HG02763 (cell line): ENCODE measurements at regions not wholly inside any gene's neighbourhood (a gene's known extent, or its start where the extent isn't known, plus 50 kb on each side); places are given as distances from the start of the nearest gene placed in this dataset.

Source experiments
- ATAC-seq: cut with Tn5 transposase; IDR thresholded peaks from one replicate; pipeline ENCODE4 v1.9.1; 2021; ENCODE audit warnings: mild to moderate bottlenecking, moderate library complexity; ENCODE audit not compliant: unreplicated experiment

- no peak for ATAC-seq
Observed at GRCh38 chr1:234666761-234667160, 56.8 kb upstream of the IRF2BP2 start.

- no peak for ATAC-seq
Observed at GRCh38 chr1:234665975-234666605, 56.1 kb upstream of the IRF2BP2 start.

- no peak for ATAC-seq
Observed at GRCh38 chr1:234662148-234662547, 52.2 kb upstream of the IRF2BP2 start.

GRCh38 chr1:234661317-234661928 is 51.4 kb upstream of the IRF2BP2 start:
- no peak for ATAC-seq

GRCh38 chr1:234660536-234661316 is 50.7 kb upstream of the IRF2BP2 start:
- ATAC-seq: no peak
